Fibroblast of skin of abdomen (primary cell): ENCODE measurements at regions not wholly inside any gene's neighbourhood (a gene's known extent, or its start where the extent isn't known, plus 50 kb on each side); places are given as distances from the start of the nearest gene placed in this dataset.
A peak's percentile ranks its signal among the peaks of the same experiment; 100 is the strongest.
"Not testable (repeated sequence)": the region's sequence is repeated elsewhere in the genome, so short reads cannot be mapped to it uniquely, and the experiment has no call there.

Experiments
- DNase-seq: peaks from one replicate; pipeline ENCODE4 v3.0.0-alpha.2; 2013

DNA sequence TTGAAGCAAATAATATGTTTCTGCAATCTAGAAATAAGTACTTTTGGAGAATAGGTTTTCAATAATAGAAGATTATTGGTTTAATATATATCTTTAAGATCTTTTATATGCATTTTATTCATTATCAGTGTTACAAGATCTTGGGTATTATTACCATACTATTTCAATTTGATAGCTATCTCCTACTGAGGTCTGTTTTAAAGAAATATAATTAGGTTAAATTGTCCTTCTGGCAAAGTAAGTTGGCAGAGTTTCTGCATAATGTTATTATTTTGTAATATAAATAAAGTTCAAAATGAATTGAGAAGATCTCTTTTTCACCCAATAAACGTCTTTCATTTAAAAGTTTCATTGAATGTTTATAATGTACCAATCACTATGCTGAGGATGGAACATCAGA, 443.7 kb downstream of the FAT4 start:
- no peak for DNase-seq

DNA sequence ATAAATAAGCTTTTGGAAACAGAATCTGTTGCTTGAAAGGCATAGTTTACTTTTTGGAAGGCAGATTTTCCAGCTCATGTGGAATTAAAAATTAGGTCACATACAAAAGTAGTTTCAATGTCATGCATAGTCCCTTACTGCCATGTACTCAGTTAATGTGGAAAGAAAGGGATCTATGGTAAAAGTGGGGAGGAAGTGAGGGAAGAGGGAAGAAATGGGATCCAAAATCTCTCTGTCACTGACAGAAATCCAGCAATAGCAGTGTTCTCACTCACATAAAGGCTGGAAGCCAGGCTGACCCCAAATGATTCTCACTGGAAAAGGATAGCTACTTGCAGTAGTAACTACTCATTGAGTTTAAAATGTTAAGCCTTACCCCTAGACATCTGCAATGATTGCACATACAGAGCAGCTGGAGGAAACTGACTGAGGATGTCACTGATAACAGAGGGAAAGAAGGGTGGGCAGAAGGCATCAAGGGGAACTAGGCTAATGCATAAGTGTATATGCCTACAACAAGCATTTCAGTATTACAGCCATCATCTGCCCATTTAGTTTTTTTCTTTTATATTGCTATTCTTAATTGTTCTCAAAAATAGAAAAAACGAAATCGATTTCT, 445.6 kb downstream of the FAT4 start:
- no peak for DNase-seq

DNA sequence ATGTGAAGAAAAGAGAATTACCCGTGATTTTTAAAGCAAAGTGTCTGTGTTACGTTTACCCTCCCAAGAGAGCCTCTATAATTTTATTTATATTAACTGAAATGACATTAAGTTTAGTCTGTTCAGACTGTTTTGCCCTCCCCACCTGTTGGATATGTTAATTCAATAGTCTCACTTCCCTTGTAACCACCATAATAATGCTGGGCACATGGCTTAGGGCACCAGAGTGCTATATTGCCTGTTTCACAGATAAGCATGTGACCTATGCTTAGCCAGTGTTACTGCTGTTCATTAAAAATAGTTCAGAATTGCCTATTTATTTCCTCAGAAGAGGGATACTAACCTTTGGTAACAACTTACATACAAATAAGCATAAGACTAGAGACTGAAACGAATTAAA, 446.2 kb downstream of the FAT4 start:
- DNase-seq = no peak

DNA sequence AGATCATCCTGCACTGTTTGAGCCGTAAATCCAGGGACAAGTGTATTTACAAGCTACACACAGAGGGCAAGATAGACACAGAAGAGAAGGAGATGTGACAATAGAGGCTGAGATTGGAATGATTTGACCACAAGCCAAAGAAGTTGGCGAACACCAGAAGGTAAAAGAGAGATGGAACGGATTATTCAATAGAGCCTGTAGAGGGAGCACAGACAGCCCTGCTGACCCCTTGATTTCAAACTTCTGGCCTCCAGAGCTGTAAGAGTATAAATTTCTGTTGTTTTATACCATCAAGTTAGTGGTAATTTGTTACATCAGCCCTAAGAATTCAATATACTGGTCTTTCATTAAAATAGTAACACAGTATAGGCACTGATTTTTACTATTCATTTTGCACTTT, 447.8 kb downstream of the FAT4 start:
- peak; percentile 8 for DNase-seq

DNA sequence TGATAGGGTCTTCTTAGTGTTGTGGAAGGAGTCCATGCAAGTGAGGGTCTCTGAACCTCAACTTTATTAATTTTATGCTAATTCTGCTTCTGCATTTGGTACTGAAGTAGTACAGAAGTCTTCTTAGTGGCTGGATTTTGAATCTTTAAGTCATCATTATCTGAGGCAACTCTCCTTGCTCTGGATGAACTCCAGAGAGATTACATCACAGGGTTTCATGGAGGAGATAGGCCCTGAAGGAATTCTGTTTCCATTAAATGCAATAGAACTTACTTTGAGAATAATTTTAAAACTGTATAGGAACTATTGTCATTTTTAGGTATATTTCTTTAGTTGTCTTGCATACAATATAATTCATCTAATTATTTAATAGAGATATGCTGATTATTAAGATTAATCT, 451.2 kb downstream of the FAT4 start:
- DNase-seq = peak; percentile 37

DNA sequence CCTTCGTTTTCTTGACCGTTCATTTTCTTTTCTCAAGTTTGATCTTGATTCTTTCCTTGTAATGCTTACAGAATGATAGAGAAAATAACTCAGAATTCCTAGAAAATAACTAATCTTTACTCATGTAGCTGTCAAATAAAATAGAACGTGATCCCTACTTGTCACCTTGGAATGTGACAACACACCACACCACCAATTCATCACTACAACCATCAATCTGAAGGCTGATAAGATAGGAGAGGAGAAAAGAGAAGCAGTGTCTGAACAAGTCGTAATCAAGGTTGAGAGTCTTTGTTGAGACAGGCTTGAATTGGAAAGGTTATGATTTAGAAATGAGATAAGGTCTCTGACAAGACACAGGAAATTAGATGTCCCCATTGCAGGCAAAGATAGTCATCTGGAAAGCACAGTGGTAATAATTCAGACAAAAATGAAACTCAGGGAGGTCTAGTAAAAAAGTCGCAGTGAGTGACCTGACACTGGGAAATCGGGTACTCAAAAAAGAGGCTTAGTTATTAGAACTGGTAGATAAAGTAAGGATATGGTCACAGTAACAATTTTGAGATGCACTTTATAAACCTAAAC, 456.2 kb downstream of the FAT4 start:
- DNase-seq = no peak

DNA sequence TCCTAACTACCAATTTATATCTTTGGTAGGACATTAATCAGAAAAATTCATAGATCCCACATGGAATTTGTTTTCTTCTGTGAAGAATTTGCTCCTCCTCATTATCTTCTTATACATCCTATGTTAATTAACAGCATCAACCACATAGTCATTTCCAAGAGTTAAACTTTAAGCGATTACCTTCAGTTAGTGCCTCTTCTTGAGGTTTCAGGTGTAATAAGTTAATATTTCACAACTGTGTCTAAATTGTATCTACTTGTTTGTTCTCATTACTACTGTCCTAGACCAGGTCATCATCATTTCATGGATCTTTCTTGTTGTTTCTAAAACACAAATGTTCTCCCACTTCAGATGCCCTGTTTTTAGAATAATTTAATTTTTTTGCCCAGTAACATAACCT, 457.9 kb downstream of the FAT4 start:
- no peak for DNase-seq

DNA sequence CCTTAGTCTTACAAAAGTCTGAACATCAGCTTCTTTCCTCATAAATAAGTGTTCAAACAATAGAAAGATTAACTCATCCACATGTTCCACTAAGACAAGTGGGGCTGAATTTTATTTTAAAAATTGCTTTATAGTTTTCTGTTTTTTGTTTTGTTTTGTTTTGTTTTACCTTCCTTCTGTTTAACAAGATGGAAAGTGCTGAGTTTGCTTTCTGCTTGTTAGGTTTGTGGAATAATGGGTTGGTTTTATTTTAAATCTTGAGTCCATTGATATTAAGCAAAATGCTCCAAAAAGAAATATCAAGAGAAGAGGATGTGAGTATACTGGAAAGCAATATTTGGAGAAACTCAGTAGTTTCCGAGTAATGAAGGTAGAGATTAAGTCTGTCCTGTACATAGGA, 458.7 kb downstream of the FAT4 start:
- DNase-seq = no peak

DNA sequence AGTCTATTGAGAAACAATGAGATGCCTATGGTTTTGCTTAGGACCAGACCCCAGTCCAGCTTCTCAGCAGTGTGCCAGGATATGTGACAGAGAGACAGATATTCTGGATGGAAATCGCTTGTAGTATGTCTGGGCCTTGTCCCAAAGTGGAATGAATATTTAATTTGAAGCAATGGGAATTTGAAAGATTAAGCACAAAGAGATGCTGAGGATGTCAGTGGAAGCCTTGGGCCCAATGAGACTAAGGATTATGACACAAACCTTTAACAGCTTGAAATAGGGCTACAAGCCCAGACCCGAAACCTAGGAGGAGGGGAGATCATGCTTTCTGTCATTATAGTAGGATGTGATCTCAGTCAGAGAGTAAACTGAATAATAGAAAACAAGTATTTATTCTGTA, 459.2 kb downstream of the FAT4 start:
- DNase-seq = no peak

DNA sequence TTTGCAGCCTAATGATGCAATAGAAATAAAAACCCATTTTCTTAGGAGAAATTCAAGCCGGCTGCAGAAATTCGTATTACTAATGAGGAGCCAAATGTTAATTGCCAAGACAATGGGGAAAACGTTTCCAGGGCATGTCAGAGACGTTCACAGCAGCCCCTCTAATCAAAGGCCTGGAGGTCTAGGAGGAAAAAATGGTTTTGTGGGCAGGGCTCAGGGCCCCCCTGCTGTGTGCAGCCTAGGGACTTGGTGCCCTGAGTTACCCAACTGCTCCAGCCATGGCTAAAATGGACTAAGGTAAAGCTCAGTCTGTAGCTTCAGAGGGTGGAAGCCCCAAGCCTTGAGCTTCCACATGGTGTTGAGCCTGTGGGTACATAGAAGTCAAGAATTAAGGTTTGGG, 461.4 kb downstream of the FAT4 start:
- no peak for DNase-seq

DNA sequence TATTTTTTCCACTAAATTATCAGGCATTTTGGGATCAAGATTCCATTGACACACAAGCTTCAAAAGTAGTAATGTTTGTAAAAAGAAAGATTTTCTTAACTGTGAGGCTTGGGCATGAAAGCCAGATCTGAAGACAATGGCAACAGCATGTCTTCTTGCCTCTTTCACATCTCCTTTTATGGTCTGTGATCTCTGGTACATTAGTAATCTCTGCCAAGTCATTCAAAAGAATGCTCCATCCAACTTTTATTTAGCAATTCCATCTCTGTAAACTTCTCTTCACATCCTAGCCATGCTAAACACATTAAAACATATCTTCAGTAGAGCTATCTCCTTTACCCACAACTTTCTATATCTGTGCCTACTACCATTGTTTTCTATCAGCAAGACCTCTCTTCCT, 465.4 kb downstream of the FAT4 start:
- peak; percentile 62 for DNase-seq

DNA sequence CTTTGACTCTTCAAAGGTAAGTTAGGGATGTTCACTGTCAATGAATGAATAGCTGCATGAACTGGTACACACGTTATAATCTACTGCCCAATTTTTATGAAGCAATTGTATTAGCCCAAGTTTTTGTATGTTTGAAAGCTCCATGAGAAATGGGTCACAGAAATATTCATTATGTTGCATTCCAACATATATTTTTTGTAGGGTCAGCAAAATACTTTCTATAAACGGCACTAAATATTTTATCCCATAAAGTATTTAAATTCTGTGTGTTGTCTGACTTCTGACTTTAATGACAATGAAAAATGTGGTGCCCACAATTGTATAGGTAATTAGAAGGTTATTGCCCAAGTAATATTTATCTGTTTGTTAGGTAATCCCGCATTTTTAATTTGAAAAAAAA, 466.0 kb downstream of the FAT4 start:
- no peak for DNase-seq

DNA sequence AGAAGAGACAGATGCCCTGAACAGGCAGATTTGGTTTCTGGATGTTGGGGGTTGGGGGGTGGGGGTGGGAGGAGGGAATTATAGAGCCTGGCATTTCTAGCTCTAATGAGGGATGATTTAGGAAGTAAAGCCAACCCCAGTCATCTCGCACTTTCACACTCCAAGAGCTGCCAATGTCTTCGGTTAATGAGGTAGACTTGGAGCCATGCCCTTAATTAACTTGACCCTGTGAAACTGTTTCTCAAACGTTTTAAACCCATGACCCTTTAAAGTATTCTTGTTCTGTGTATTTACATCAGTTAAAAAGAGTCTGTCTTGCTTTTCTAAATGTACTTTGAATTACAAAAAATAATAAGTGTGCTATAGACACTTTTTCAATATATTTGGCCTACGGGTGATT, 466.9 kb downstream of the FAT4 start:
- no peak for DNase-seq

DNA sequence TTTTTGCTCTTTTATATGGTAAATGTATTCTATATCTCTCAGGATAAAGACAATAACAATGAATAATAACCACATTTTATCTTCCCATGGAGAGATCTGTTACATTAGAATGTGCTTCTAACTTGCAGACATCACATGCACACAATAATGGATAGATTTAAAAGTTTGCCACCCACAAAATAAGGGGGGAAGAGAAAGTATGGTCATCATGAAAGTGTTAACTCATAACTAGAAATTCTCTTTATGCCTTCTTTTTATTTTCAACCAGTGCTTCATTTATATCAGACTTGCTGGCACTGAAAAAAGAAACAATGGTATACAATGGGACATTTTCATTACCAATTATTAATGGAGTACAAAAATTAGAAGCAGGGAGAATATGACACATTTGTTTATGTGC, 470.0 kb downstream of the FAT4 start:
- DNase-seq = no peak

DNA sequence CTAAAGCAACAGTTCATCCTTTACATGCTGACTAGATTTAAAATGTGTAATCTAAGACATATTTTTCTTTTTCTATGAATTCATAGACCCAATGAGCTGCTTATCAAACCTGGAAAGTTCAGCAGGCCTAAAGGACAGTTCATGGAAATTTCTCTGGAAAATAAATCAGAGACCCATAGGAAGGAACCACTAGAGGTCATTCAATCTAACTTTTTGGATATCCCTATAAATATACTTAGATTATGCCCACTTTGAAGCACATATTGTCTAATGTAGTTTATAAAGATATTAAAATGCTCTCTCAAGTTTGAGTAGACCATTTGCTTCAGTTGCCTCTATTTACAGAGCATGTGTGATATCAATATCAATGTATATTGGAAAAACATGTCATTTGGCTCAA, 473.0 kb downstream of the FAT4 start:
- peak; percentile 8 for DNase-seq

DNA sequence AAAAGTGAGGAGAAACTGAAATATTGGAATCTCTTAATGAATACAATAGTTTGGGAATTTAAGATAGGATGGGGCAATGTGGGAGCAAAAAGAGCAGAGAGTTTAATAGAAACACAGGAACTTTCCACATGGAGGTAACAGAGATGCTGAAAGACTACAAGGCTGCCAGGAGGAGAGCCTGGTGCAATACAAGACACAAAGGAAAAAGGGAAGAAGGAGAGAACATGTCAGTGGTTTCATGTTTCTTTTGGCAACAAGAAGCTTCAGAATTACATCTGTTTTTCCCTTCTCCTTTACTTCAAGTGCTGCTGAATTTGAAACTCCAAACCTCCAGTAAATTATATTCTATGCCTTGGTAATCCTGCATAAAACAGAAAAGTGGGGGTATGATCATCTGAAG, 474.3 kb downstream of the FAT4 start:
- peak; percentile 8 for DNase-seq

DNA sequence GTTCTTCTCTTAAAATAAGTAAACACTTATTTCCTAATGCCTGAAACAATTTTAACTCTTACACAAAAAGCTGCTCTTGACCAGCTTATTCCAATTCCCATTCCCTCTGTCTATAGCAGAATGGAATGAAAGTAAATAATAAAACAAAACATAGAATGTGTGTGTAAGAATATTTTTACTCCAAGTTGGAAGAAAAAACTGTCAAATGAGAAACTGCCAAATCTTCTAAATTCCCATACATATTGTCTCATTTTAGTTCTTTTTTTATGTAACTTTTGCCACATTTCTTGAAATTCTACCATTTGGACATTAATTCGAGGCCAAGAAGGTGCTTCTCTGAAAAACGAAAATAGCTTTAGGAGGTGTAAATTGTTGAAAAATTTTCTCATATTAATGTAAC, 477.1 kb downstream of the FAT4 start:
- no peak for DNase-seq

DNA sequence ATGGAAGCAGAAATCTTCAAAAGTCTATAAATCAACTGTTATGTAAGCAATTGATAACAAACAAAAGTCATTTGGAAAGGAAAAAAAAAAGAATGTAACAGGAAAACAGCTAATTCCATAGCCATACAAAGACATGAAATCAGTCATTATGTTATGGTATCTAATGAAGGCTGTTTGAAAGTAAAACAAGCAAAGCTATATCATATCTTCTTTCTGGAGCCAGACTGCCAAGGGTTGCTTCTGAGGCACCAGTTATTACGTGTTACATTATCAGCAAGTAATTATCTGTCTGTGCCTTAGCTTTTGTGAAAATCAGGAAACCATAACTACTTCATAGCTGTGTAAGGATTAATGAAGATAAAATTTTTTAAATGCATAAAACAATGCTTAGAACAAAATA, 480.2 kb downstream of the FAT4 start:
- DNase-seq = no peak

DNA sequence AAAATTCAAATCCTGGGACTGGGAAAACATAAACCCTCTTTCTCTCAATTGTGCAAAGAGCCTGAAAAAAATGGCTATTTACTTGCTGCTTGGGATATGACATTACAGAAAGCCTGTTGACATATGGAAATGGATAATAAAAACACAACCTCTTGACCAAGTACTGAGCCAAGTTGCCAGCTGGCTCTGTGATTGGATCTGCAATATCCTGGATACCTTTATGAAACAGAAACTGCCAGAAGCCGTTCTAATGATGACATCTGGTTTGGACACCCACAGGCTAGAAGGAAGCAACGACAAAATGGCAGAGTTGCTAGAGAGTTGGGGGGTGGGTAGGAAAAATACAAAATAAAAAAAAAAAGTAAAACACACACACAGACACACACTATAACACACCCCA, 481.4 kb downstream of the FAT4 start:
- no peak for DNase-seq

DNA sequence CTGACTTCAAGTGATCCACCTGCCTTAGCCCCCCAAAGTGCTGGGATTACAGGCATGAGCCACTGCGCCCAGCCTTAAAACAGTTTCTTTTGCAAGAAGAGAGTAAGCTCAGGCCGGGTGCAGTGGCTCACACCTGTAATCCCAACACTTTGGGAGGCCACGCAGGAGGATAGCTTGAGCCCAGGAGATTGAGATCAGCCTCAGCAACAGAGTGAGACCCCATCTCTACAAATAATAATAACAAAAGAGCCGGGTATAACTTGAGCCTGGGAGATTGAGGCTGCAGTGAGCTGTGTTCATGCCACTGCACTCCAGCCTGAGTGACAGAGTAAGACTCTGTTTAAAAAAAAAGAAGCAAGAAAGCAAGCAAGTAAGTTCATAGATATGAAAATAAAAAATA, 482.9 kb downstream of the FAT4 start:
- not testable (repeated sequence) for DNase-seq

DNA sequence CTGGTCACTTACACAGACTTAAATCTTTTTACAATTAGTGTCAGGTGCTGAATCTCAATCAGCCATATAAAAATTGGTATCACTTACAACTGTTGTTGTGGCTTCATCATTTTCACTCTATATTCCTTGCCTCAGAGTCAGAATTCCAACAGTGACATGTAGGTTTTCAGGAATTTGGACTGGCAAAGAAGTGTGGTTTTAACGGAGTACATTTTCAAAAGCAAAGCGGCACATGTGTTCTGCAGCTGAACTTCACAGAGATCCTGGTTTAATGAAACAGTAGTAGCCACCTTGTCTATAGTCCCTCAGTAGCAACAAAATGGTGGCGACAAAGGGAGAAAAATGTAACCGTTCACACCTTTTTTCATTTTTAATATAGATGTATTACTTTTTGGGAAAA, 486.6 kb downstream of the FAT4 start:
- peak; percentile 80 for DNase-seq

DNA sequence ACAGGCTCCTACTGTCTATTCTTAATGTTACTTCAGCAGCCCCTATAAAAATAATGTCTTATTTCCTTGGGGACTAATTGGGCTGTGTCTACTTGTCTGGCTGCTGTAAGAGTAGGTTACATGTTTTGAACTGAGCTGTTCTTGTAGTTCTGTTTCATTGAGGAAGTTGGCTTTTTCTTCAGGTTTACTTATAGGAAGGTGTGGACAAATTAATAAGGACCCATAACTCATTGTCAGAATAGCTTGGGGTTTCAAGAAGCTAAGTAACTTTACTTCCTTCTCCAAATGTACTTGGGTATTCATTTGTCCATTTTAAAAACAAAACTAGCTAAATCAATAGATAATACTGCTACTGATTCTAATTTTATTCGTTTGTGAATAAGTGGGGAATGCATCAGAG, 487.2 kb downstream of the FAT4 start:
- no peak for DNase-seq

DNA sequence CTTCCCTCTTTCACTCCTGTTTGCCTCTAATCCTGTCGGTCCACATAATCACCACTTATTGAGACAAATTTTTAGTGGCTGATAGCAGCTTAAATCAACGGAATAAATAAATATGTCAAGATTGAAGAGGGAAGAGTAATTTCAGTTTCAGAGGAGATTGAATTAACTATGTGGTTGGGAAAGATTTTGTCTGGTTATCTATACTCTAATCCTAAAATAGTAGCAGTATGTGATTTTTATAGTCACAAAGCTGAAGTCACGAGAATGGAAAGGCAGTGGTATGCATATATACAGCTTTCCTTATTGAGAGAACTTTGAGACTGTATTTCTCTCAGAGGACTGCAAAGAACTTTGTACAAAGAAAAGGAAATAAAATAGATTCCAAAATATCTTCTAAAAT, 493.3 kb downstream of the FAT4 start:
- no peak for DNase-seq

DNA sequence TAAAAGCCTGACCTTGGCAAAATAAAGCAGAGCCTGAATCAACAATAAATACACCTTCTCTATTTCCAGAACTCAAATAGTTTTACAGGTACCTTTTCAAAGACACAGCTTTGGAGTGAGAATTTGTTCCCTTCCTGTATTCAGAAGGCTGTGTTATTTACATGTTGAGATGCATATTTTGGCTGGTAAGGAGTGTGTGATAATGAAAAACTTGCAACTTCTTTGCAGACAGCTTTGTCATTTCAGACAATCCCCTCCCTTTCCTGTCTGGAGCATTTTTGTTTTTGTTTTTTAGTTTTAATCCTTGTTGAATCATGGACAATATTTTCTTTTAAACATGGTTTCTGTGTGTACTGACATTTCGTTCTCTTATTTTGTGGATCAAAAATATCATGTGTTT, 493.8 kb downstream of the FAT4 start:
- no peak for DNase-seq

DNA sequence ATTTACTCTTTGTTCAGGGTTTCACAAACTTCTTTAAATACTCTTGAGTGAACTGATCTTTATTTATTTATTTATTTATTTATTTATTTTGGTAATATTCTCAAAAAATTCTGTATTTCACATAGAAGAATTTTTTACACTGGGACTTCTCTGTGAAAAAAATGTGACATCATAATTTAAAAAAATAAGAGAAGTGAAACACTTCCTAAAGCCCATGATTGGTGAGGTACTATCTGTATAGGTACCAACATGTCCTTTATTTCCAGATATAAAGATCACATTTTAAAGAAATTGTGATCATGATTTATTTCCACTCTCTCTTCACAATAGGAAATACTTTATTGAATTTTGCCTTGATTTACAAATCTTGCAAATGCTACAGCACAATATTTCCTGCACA, 497.1 kb downstream of the FAT4 start:
- DNase-seq = no peak
